OCI-LY1 (cell line): ENCODE measurements at regions not wholly inside any gene's neighbourhood (a gene's known extent, or its start where the extent isn't known, plus 50 kb on each side); places are given as distances from the start of the nearest gene placed in this dataset.

Experiments used
- CTCF ChIP-seq: fragments of 200-600 bp; sonication (generic), shearing (Covaris generic); IDR thresholded peaks from 2 replicates; pipeline ENCODE4 v1.5.1; 2017; ENCODE audit warnings: mild to moderate bottlenecking, antibody characterized with exemption, low read length, moderate library complexity, mixed read lengths
- EZH2 ChIP-seq: fragments of 200-600 bp; sonication (generic), shearing (Covaris generic); IDR thresholded peaks from 2 replicates; pipeline ENCODE4 v1.8.0; 2017; ENCODE audit warnings: borderline replicate concordance, mixed run types, mild to moderate bottlenecking, antibody characterized with exemption, low read length, moderate library complexity, mixed read lengths

GRCh38 chr6:165990216-165990615 is 177.4 kb downstream of the TBXT start:
- TF ChIP-seq CTCF, result no peak
- TF ChIP-seq EZH2, result no peak
